NT2/D1 (cell line): ENCODE measurements at regions not wholly inside any gene's neighbourhood (a gene's known extent, or its start where the extent isn't known, plus 50 kb on each side); places are given as distances from the start of the nearest gene placed in this dataset.

ENCODE experiments used
- YY1 ChIP-seq: IDR thresholded peaks from 2 replicates; pipeline ENCODE4 v1.6.1; 2011; ENCODE audit not compliant: insufficient read length, insufficient read depth
- ZNF274 ChIP-seq: IDR thresholded peaks from 2 replicates; pipeline ENCODE4 v1.6.1; 2011; ENCODE audit warnings: mild to moderate bottlenecking, low read depth, low read length

- no peak for TF ChIP-seq YY1
- TF ChIP-seq ZNF274: no peak
Measured at GRCh38 chr7:125512373-125512772, 582.7 kb upstream of the POT1 start.
